ENCODE measurements at regions not wholly inside any gene's neighbourhood (a gene's known extent, or its start where the extent isn't known, plus 50 kb on each side); places are given as distances from the start of the nearest gene placed in this dataset.
"Not testable (repeated sequence)": the region's sequence is repeated elsewhere in the genome, so short reads cannot be mapped to it uniquely, and the experiment has no call there.

DNA sequence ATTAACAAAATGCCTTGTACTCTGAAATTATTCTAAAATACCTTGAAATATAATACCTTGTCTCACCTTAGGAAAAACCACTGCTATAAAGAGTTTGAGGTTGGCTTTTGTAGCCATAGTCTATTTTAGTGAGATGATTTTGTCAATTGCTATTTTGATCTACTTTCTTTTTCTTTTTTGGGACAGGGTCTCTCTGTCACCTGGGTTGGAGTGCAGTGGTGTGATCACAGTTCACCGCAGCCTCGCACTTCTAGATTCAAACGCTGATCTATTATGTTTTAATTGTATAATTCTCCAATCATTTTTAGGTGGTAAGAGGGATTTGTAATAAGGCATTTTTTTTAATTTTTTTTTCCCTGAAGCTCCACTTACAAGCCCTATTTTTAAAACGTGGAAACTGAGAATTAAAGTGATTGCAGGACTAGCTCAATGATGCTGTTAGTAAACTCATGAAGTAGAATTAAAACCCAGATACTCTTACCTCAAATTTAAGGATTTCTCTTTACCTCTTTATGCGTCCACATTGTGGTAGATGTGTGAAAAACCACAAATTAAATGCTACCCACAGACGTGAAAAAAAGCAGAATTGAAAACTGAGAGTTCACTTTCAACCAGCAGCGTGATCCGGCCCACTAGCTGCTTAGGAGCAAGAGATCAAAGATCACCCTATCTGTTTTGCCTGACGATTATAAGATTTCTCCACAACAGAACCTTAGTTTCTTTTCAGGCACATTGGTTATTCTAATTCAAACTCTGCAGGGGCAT lies 384.2 kb downstream of the CGGBP1 start:
- H3K4me1 ChIP-seq (ENCODE audit: insufficient read depth, low read length, poor library complexity, severe bottlenecking), result no peaks in the 10 kb centered on the region
- H3K9me2 ChIP-seq (replicated peaks; ENCODE audit: low read depth, low read length), result no peaks in the 10 kb centered on the region
- H3K36me3 ChIP-seq (ENCODE audit: insufficient read depth, low read length), result no peaks in the 10 kb centered on the region
- no peak overlapping the region for H3K9ac ChIP-seq (ENCODE audit: low read depth, low read length, poor library complexity, severe bottlenecking)
- no peaks in the 10 kb centered on the region for H3F3A ChIP-seq (ENCODE audit: low read depth)
- no peak overlapping the region for H3K4me2 ChIP-seq (ENCODE audit: low read depth, low read length, poor library complexity, severe bottlenecking)
- no peak overlapping the region for H3K4me3 ChIP-seq (ENCODE audit: low read length, poor library complexity, severe bottlenecking)
- H3K27me3 ChIP-seq (ENCODE audit: insufficient read depth, low read length, poor library complexity, severe bottlenecking), result no peaks in the 10 kb centered on the region
- TF ChIP-seq, protein P1, sequence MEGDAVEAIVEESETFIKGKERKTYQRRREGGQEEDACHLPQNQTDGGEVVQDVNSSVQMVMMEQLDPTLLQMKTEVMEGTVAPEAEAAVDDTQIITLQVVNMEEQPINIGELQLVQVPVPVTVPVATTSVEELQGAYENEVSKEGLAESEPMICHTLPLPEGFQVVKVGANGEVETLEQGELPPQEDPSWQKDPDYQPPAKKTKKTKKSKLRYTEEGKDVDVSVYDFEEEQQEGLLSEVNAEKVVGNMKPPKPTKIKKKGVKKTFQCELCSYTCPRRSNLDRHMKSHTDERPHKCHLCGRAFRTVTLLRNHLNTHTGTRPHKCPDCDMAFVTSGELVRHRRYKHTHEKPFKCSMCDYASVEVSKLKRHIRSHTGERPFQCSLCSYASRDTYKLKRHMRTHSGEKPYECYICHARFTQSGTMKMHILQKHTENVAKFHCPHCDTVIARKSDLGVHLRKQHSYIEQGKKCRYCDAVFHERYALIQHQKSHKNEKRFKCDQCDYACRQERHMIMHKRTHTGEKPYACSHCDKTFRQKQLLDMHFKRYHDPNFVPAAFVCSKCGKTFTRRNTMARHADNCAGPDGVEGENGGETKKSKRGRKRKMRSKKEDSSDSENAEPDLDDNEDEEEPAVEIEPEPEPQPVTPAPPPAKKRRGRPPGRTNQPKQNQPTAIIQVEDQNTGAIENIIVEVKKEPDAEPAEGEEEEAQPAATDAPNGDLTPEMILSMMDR (conservative IDR thresholded peaks at IDR 0.05; ENCODE audit: low read length), result no peak
- TF ChIP-seq EZH2phosphoT487 (IDR thresholded peaks at IDR 0.05; ENCODE audit: borderline replicate concordance), result no peak
- H3K79me2 ChIP-seq (ENCODE audit: insufficient read depth, low read length), result no peaks in the 10 kb centered on the region
- H3K9me3 ChIP-seq (ENCODE audit: insufficient read depth, low read depth, low read length), result no peaks in the 10 kb centered on the region
- no peak overlapping the region for H2AFZ ChIP-seq (ENCODE audit: low read length)
- H4K20me1 ChIP-seq (ENCODE audit: insufficient read depth, low read length, poor library complexity, severe bottlenecking), result no peaks in the 10 kb centered on the region

DNA sequence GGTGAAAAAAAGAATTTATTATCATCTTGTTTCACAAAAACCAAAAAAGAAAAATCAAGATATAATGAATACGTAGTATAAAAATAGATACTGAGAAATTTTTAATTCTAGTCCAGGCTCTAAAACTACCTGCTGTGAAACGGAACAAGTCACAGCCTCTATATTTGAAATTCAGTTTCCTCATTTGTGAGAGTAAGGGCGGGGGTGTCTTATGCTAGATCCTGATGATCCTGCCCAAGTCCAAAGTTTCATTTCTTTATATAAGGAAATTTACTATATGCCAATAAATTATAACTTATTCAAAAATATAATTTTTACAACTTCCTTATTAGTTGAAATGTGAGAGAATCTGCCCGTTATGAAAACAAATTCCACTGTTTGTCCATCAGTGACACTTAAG lies 385.7 kb downstream of the CGGBP1 start:
- Histone ChIP-seq H4K20me1 (ENCODE audit: insufficient read depth, low read length, poor library complexity, severe bottlenecking) (no peaks in the 10 kb centered on the region), H3K36me3 (ENCODE audit: insufficient read depth, low read length) (no peaks in the 10 kb centered on the region), H3K9me2 (replicated peaks; ENCODE audit: low read depth, low read length) (no peaks in the 10 kb centered on the region), H3K4me2 (ENCODE audit: low read depth, low read length, poor library complexity, severe bottlenecking) (no peak overlapping the region), H3K4me3 (ENCODE audit: low read length, poor library complexity, severe bottlenecking) (no peak overlapping the region), H2AFZ (ENCODE audit: low read length) (no peak overlapping the region), H3K27me3 (ENCODE audit: insufficient read depth, low read length, poor library complexity, severe bottlenecking) (no peaks in the 10 kb centered on the region), H3K79me2 (ENCODE audit: insufficient read depth, low read length) (no peaks in the 10 kb centered on the region), H3K9ac (ENCODE audit: low read depth, low read length, poor library complexity, severe bottlenecking) (no peak overlapping the region), H3F3A (ENCODE audit: low read depth) (no peaks in the 10 kb centered on the region), H3K4me1 (ENCODE audit: insufficient read depth, low read length, poor library complexity, severe bottlenecking) (no peaks in the 10 kb centered on the region), H3K9me3 (ENCODE audit: insufficient read depth, low read depth, low read length) (no peaks in the 10 kb centered on the region)
- TF ChIP-seq EZH2phosphoT487 (IDR thresholded peaks at IDR 0.05; ENCODE audit: borderline replicate concordance), result no peak

- no peak overlapping the region for H2AFZ ChIP-seq (ENCODE audit: low read length)
- H3K4me2 ChIP-seq (ENCODE audit: low read depth, low read length, poor library complexity, severe bottlenecking), result no peak overlapping the region
- H4K20me1 ChIP-seq (ENCODE audit: insufficient read depth, low read length, poor library complexity, severe bottlenecking), result no peaks in the 10 kb centered on the region
- H3K4me3 ChIP-seq (ENCODE audit: low read length, poor library complexity, severe bottlenecking), result no peak overlapping the region
- H3K9me3 ChIP-seq (ENCODE audit: insufficient read depth, low read depth, low read length), result no peaks in the 10 kb centered on the region
- no peaks in the 10 kb centered on the region for H3K4me1 ChIP-seq (ENCODE audit: insufficient read depth, low read length, poor library complexity, severe bottlenecking)
- H3K9me2 ChIP-seq (replicated peaks; ENCODE audit: low read depth, low read length), result no peaks in the 10 kb centered on the region
- TF ChIP-seq, protein P1 (conservative IDR thresholded peaks at IDR 0.05; ENCODE audit: low read length), result no peak
- no peak for TF ChIP-seq EZH2phosphoT487 (IDR thresholded peaks at IDR 0.05; ENCODE audit: borderline replicate concordance)
- no peaks in the 10 kb centered on the region for H3K27me3 ChIP-seq (ENCODE audit: insufficient read depth, low read length, poor library complexity, severe bottlenecking)
- H3K79me2 ChIP-seq (ENCODE audit: insufficient read depth, low read length), result no peaks in the 10 kb centered on the region
- no peaks in the 10 kb centered on the region for H3F3A ChIP-seq (ENCODE audit: low read depth)
- H3K9ac ChIP-seq (ENCODE audit: low read depth, low read length, poor library complexity, severe bottlenecking), result no peak overlapping the region
- no peaks in the 10 kb centered on the region for H3K36me3 ChIP-seq (ENCODE audit: insufficient read depth, low read length)
Measured at GRCh38 chr3:87654184-87654583, 377.8 kb upstream of the POU1F1 start.

GRCh38 chr3:87653138-87653537 lies 376.8 kb upstream of the POU1F1 start:
- H3K4me1 ChIP-seq (ENCODE audit: insufficient read depth, low read length, poor library complexity, severe bottlenecking); H3K36me3 ChIP-seq (ENCODE audit: insufficient read depth, low read length); H4K20me1 ChIP-seq (ENCODE audit: insufficient read depth, low read length, poor library complexity, severe bottlenecking); H3K79me2 ChIP-seq (ENCODE audit: insufficient read depth, low read length); H3K9me2 ChIP-seq (replicated peaks; ENCODE audit: low read depth, low read length); H2AFZ ChIP-seq (ENCODE audit: low read length); H3K9me3 ChIP-seq (ENCODE audit: insufficient read depth, low read depth, low read length); H3K4me2 ChIP-seq (ENCODE audit: low read depth, low read length, poor library complexity, severe bottlenecking); H3K9ac ChIP-seq (ENCODE audit: low read depth, low read length, poor library complexity, severe bottlenecking); H3F3A ChIP-seq (ENCODE audit: low read depth); H3K27me3 ChIP-seq (ENCODE audit: insufficient read depth, low read length, poor library complexity, severe bottlenecking); H3K4me3 ChIP-seq (ENCODE audit: low read length, poor library complexity, severe bottlenecking): not testable (repeated sequence)
